ENCODE measurements at regions not wholly inside any gene's neighbourhood (a gene's known extent, or its start where the extent isn't known, plus 50 kb on each side); places are given as distances from the start of the nearest gene placed in this dataset.

DNA sequence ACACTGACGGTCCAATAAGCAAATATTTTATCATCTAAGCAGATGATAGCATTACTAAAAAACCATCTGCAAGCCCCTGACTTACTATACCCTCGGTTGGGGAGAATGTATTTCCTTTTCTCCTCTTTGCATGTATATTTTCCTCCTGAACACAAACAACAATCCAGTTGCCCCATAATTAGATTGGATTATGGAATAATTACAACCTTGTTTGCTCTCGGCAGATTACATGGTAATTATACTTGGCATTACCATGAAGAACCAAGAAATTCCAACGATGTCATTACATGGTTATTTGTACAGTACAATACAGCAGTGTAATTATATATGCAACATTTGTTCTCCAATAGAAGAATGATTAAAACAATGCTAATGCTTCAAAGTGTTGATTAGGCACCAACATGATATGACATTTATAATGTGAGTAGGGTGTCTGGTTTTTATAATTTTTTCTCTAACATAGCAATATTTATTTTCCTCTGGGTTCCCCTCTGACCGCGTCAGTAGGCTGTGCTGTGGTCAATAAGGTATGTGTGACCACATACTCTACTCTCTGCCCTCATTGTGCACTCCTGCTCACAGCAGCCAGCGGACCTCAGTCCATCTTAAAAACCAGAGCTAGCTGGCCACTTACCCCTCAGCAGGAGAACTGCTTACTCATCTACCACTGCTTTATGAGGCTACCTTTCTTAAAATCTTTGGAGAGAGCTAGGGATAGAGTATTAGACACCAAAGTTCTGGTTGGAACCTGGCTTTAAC lies 176.1 kb downstream of the INSIG2 start:
- no peak for DNase-seq

DNA sequence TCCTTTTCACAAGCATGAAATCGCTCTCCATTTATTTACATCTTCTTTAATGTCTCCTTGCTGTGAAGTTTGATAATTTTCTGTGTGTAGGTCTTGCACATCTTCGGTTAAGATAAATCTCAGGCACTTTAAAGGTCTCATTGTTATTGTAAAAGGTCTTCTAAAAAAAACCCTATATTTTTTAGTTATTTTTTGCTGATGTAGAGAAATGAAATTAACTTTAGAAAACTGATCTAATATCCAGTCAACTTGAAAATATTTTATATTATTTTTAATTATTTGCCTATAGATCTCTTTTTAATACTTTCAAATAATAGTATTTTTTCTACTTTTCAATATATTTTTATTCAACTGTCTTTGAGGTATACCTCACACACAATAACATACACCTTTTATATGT lies 169.4 kb downstream of the INSIG2 start:
- DNase-seq: no peak

GRCh38 chr2:118255771-118256372 lies 167.6 kb downstream of the INSIG2 start:
- DNase-seq: no peak

DNA sequence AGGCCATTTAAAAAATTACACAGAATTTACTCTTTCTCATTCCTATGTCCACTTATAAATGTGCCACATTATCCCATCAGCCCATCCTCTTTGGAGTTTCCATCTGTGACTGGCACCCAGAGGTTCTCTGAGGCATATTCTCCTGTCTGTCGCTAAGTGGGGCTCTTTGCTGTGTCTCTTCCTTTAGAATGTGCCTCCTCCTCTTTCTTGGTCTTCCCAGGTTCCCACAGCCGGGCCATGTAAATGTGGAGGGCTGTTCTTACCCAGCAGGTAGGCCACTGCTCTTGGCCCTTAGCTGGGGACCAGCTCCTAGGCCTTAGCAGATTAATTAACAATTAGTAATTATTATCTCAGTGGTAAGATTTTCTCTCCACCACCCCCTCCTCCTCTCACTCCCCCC lies 167.0 kb downstream of the INSIG2 start:
- no peak for DNase-seq

- DNase-seq: no peak
Measured at GRCh38 chr2:118254116-118254515, 165.8 kb downstream of the INSIG2 start.

DNA sequence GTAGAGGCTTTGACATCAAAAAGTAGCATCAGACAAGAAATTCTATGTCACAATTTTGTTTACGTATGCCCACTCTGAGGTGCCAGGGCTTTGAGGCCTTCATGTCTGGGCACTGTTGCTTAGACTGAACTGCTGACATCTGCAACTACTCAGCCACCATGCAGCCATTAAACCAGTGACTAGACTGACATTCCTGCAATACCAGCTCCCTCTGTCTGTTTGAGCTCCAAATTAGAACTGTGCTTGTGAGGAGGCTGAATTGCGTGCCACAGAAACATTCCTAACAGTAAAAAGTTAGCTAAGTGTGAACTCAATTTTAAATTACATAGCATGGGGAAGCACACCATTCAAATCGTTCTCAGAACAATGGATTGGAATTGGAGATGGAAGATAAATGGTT lies 163.2 kb downstream of the INSIG2 start:
- no peak for DNase-seq

GRCh38 chr2:118250463-118250862 lies 162.2 kb downstream of the INSIG2 start:
- no peak for DNase-seq

GRCh38 chr2:118250001-118250400 lies 161.7 kb downstream of the INSIG2 start:
- DNase-seq: no peak

GRCh38 chr2:118249531-118249930 lies 161.3 kb downstream of the INSIG2 start:
- no peak for DNase-seq

DNA sequence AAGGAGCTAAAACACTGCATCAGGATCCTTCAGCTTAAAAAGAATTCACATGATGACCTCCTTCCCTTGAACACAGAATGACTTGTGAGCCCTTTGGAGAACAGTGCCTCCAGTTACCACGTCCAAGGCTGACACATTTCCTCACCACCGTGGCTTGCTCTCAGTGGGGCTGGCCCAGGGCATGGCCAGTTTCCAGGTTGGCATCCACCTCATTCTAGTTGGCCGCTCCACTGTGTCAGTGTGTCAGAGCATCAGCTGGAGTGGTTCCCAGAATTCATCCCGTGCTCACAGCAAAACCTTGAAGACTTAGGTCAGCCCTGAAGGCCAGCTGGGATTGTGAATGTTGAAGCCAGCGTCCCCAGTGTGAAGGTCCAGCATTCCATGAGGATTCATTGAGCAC lies 158.5 kb downstream of the INSIG2 start:
- DNase-seq: peak; percentile 44 to 83

GRCh38 chr2:118246079-118246478 lies 157.8 kb downstream of the INSIG2 start:
- no peak for DNase-seq

DNA sequence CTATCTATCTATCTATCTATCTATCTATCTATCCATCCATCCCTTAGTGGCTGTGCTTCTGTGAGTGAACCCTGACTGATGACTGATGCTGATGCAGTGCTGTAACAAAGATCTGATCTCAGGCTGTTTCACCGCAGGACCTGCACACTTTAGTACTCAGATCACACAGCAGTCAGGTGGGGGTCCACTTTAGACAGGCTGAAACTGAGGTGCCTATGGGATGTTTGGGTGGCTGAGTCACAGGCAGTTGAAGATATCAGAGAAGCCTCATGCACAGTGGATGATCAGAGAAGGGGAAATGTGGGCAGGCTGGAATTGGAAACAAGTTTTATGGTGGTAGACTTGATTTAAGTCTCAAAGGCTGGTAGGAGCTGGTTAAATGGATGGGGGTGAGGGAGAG lies 156.4 kb downstream of the INSIG2 start:
- no peak for DNase-seq

DNA sequence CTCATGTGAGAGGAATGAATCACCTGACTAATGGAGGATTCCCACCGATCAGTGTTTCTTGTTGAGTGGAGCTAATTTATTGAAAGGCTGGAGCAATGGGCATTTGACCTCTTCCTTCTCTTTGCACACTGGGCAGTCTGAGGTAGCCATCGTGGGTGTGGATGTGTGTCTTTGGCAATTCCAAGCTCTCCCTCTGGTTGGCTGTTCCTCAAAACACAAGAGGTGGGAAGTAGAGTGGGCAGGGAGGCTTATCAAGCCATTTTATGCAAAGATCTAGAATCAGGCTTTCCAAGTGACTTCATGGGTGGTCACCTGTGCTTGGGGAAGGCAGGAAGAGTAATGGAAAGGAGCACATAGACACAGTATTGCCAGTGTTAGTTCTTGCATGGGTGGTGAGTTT lies 154.8 kb downstream of the INSIG2 start:
- DNase-seq: no peak

DNA sequence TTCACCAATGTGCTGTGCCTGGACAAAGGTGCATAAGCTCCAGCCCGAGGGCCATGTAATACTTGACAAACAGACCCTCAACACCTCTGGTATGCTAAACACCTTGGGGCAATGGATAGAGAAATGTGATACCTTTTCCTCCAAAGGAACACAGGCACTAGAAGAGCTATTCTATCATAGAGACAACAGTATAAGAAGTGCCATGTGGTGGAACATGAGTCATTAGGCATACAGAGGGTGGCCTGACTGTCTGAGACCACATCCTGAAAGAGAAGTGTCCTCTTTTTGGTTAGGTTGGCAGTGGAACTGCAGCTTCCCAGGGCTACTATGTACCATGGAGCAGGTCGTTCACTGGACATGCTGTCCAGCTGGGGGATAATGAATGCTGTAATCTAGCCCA lies 153.9 kb downstream of the INSIG2 start:
- DNase-seq: no peak

GRCh38 chr2:118241128-118241527 lies 152.9 kb downstream of the INSIG2 start:
- no peak for DNase-seq

DNA sequence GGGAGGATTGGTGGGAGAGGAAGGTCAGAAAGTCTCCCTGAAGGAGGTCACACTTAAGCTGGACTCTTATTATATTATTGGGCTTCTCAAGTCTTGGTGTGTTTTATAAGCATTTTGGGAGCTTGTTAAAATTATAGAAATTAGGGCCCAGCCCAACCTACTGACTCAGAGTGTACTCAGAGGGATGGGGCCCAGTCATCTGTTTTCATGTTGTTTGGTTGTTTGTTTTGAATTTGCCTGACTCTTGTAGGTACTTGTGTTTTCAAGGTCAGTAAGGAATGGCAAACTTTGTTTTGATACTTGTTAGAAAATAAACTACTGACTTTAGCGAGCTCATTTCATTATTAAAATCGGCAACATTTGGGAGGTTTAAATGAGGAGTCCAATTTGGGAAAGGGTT lies 152.0 kb downstream of the INSIG2 start:
- DNase-seq: no peak

DNA sequence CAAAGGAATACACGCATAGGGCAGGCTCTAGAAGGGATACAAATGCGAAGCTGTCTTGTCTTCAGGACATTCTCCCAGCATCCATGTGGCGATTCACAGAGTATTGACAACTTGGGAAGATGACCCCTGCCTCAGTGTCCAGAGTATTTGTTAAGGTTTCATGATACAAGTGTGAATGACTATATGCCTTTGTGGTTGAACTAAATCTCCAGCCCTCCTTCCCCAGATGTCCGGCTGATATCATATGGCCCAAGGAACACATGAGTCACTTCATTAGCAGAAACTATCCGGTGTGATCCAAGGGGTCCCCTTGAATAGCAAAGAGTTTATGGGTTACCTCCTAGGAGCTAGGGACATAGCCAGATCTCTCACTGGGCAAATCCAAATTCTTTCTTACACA lies 151.0 kb downstream of the INSIG2 start:
- DNase-seq: no peak

GRCh38 chr2:118237451-118237850 lies 149.2 kb downstream of the INSIG2 start:
- no peak for DNase-seq

GRCh38 chr2:118232796-118233195 lies 144.5 kb downstream of the INSIG2 start:
- DNase-seq: no peak

- no peak for DNase-seq
Measured at GRCh38 chr2:118232391-118232790, 144.1 kb downstream of the INSIG2 start.

DNA sequence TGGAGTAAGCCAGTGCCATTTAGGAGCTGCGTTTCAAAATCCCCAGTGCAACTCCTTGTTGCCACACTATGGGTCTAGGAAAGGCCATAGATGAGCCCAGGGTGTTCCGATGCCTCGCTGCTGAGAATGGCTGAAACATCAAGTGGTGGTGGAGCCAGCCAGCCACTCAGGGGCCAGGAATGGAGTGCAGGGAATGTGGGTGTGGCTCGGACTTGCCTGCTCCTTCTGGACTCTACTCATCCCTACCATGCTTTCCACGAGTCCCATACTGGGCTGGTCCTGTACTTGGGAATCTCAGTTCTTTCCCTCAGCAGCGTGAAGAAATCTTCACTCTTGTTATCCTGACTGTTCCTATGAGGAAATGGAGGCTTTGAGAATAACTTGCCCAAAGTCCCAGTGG lies 143.5 kb downstream of the INSIG2 start:
- no peak for DNase-seq

DNA sequence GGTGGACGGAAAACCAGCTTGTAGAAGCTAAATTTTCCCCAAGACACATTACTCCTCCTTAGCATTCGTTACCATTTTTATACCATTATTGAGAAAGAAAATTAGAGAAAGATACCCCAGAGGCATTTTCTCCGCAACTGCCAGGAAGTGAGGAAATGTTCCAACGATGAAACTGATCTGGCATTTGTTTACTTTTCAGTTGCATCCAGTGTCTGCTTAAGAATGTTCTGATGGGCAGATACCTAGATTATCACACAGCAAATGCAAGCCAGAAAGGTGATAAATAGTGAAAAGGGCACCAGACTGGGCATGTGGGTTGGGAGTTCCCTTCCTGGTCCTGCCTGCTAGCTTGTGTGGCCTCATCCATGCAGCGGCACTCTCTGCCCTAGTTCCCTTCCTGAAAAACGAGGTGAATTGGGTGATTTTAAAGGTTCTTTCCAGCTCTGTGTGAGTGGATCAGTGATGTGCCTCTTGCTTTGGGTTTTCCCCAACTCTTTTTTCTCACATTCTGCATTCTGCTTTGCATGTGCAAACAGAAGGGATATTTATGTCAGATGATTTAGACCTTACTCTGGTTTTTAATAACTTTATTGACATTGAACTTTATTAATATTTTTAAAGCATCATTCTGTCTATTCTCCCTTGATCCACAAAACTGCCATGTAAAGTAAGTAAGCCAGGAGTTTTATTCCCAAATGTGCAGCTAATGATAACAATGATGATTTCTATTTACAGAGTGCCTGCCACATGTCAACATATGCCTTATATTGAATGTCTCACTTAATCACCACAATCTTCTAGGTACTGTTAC lies 139.6 kb downstream of the INSIG2 start:
- no peak for DNase-seq

DNA sequence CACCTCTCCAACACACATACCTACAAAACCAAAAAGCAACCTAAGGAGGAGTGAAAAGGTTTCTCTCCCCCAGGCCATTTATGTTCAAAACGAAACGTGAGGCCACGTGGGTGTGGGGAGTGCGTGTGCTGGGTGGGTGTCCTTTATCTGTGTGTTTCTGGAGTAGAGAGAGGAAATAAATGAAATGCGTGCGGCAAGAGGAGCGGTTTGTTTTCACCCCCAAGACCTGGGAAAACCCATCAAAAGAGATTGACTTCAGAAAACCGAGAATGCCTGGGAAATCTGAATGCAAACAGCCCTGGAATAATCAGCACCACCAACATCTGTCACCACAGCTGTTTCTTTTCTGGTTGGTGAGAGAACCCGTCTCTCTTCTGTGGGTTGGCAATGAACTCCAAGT lies 137.4 kb downstream of the INSIG2 start:
- DNase-seq: no peak

GRCh38 chr2:118224895-118225311 lies 136.6 kb downstream of the INSIG2 start:
- no peak for DNase-seq

Data from NCI-H446 (cell line).